CD14-positive monocyte (primary cell): ENCODE measurements at regions not wholly inside any gene's neighbourhood (a gene's known extent, or its start where the extent isn't known, plus 50 kb on each side); places are given as distances from the start of the nearest gene placed in this dataset.

Source experiments
- DNase-seq, 3 donors: peaks; one replicate each; pipeline ENCODE4 v3.0.0-alpha.2; 2011 to 2022
- H2AFZ ChIP-seq: 2 replicates; pipeline ENCODE4 v1.6.0; 2012; ENCODE audit warnings: mild to moderate bottlenecking, low read depth, low read length, inconsistent platforms; ENCODE audit not compliant: insufficient read depth, poor library complexity, severe bottlenecking
- H3K27ac ChIP-seq, 2 donors: 1 replicate in 1 of 2; 2 replicates in 1 of 2; pipeline ENCODE4 v1.5.1; 2012 to 2013; ENCODE audit warnings: low read length in 2 of 2, control low read depth in 1 of 2, inconsistent platforms in 1 of 2, low read depth in 1 of 2, mild to moderate bottlenecking in 1 of 2
- H3K27me3 ChIP-seq, 2 donors: one replicate each; pipeline versions ENCODE4 v1.6.0 to v1.6.1; 2011 to 2013; ENCODE audit warnings: low read length in 2 of 2; ENCODE audit not compliant: control insufficient read depth in 2 of 2, insufficient read depth in 2 of 2
- H3K36me3 ChIP-seq, 2 donors: replicated peaks in 1 of 2; 1 replicate in 1 of 2; 2 replicates in 1 of 2; pipeline versions ENCODE4 v1.5.1 to v1.6.1; 2012 to 2013; ENCODE audit warnings: low read length in 2 of 2, control low read depth in 1 of 2, inconsistent platforms in 1 of 2, mild to moderate bottlenecking in 1 of 2; ENCODE audit not compliant: insufficient read depth in 2 of 2, control insufficient read depth in 1 of 2
- H3K4me1 ChIP-seq, 2 donors: 1 replicate in 1 of 2; 2 replicates in 1 of 2; pipeline versions ENCODE4 v1.5.1 to v1.6.1; 2012 to 2013; ENCODE audit warnings: low read length in 2 of 2, control low read depth in 1 of 2, inconsistent platforms in 1 of 2, mild to moderate bottlenecking in 1 of 2, moderate library complexity in 1 of 2; ENCODE audit not compliant: insufficient read depth in 2 of 2, control insufficient read depth in 1 of 2
- H3K4me2 ChIP-seq: replicated peaks from 2 replicates; pipeline ENCODE3; 2012; ENCODE audit warnings: low read length, moderate library complexity, mild to moderate bottlenecking; ENCODE audit not compliant: poor library complexity, severe bottlenecking; ENCODE audit errors: extremely low read depth
- H3K4me3 ChIP-seq, 3 experiments: fragments of 200-600 bp in 1 of 3; sonication (generic) in 1 of 3; replicated peaks in 1 of 3; 1 replicate in 2 of 3; 2 replicates in 1 of 3; pipeline ENCODE4 v1.5.1; 2011 to 2013; ENCODE audit warnings: low read length in 3 of 3, mild to moderate bottlenecking in 3 of 3, control low read depth in 2 of 3, low read depth in 2 of 3, inconsistent platforms in 1 of 3, moderate library complexity in 1 of 3
- H3K79me2 ChIP-seq: 2 replicates; pipeline ENCODE4 v1.6.0; 2012; ENCODE audit warnings: mild to moderate bottlenecking, control low read depth, inconsistent platforms, low read length, moderate library complexity; ENCODE audit not compliant: insufficient read depth
- H3K9ac ChIP-seq: 2 replicates; pipeline ENCODE4 v1.6.0; 2017; ENCODE audit warnings: low read length, mild to moderate bottlenecking; ENCODE audit not compliant: insufficient read depth, poor library complexity, severe bottlenecking
- H3K9me3 ChIP-seq, 2 donors: replicated peaks in 1 of 2; 1 replicate in 1 of 2; 2 replicates in 1 of 2; pipeline versions ENCODE4 v1.5.1 to v1.6.1; 2012 to 2013; ENCODE audit warnings: low read length in 2 of 2, control low read depth in 1 of 2; ENCODE audit not compliant: control insufficient read depth in 1 of 2, insufficient read depth in 1 of 2
- H4K20me1 ChIP-seq: 2 replicates; pipeline ENCODE4 v1.6.0; 2012; ENCODE audit warnings: mild to moderate bottlenecking, low read length, control low read depth, moderate library complexity; ENCODE audit not compliant: insufficient read depth
- H3K27ac Mint-ChIP-seq, 7 donors: one replicate each; pipeline ENCODE4 v1.8.0; 2020; ENCODE audit warnings: mild to moderate bottlenecking in 7 of 7, mixed read lengths in 7 of 7, moderate library complexity in 6 of 7, inconsistent platforms in 2 of 7
- H3K27me3 Mint-ChIP-seq, 3 donors: one replicate each; pipeline ENCODE4 v1.8.0; 2021 to 2022; ENCODE audit warnings: low read depth in 3 of 3, mild to moderate bottlenecking in 3 of 3, mixed read lengths in 3 of 3, moderate library complexity in 3 of 3, inconsistent platforms in 1 of 3
- H3K36me3 Mint-ChIP-seq, 2 donors: one replicate each; pipeline ENCODE4 v1.8.0; 2020; ENCODE audit warnings: mixed read lengths in 2 of 2, inconsistent platforms in 1 of 2, mild to moderate bottlenecking in 1 of 2
- H3K4me1 Mint-ChIP-seq: one replicate; pipeline ENCODE4 v1.8.0; 2020; ENCODE audit warnings: mild to moderate bottlenecking, mixed read lengths
- H3K4me3 Mint-ChIP-seq, 2 donors: one replicate each; pipeline ENCODE4 v1.8.0; 2020; ENCODE audit warnings: mild to moderate bottlenecking in 2 of 2, mixed read lengths in 2 of 2, moderate library complexity in 1 of 2
- H3K9me3 Mint-ChIP-seq, 7 donors: one replicate each; pipeline ENCODE4 v1.8.0; 2020 to 2022; ENCODE audit warnings: mixed read lengths in 7 of 7, mild to moderate bottlenecking in 6 of 7, moderate library complexity in 6 of 7, inconsistent platforms in 2 of 7
- WGBS: methylation state at CpG from one replicate; pipeline ENCODE4 v1.1.5; 2013; ENCODE audit warnings: missing lambda C conversion rate; ENCODE audit not compliant: insufficient coverage; 5-methylcytosine and 5-hydroxymethylcytosine counted together
- intact Hi-C, 2 donors: fragments of 100-400 bp; cut with micrococcal nuclease; formaldehyde crosslinking; loops; one replicate each; pipeline versions ENCODE4 v1.15.0 to v1.15.1; 2023
- TF ChIP-seq, protein P1 (sequence below): fragments of 200-600 bp; IDR thresholded peaks from one replicate; pipeline ENCODE4 v1.8.0; 2022; ENCODE audit warnings: antibody characterized with exemption, mild to moderate bottlenecking

DNA sequence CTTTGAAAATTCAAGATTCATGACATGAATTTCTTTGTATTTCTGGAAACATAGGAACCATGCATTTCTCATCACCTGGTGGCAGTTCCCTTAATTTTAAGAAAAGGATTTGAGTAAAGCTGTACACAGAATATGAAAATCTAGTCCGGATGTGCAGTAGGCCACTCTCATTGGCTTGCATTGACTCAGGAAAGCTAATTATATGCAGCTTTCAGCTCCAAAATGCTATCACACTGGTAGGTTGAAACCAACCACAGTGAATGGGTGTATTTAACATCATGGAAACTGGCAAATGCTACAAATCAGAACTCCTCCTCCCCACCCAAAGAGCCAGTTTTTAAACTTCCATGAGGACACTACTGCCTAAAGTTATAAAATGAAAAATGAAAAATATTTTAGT is 161.6 kb upstream of the FBXL17 start:
- TF ChIP-seq, protein P1, sequence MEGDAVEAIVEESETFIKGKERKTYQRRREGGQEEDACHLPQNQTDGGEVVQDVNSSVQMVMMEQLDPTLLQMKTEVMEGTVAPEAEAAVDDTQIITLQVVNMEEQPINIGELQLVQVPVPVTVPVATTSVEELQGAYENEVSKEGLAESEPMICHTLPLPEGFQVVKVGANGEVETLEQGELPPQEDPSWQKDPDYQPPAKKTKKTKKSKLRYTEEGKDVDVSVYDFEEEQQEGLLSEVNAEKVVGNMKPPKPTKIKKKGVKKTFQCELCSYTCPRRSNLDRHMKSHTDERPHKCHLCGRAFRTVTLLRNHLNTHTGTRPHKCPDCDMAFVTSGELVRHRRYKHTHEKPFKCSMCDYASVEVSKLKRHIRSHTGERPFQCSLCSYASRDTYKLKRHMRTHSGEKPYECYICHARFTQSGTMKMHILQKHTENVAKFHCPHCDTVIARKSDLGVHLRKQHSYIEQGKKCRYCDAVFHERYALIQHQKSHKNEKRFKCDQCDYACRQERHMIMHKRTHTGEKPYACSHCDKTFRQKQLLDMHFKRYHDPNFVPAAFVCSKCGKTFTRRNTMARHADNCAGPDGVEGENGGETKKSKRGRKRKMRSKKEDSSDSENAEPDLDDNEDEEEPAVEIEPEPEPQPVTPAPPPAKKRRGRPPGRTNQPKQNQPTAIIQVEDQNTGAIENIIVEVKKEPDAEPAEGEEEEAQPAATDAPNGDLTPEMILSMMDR: no peak
- Histone ChIP-seq H3K4me3 (no peak overlapping the region), H3K4me1 (no peaks in the 10 kb centered on the region), H3K79me2 (no peaks in the 10 kb centered on the region), H2AFZ (no peak overlapping the region), H3K9me3 (no peaks in the 10 kb centered on the region), H3K9ac (no peak overlapping the region), H3K27me3 (no peaks in the 10 kb centered on the region), H3K27ac (no peak overlapping the region), H3K4me2 (no peak overlapping the region), H3K36me3 (no peaks in the 10 kb centered on the region), H4K20me1 (no peaks in the 10 kb centered on the region)
- WGBS: no CpG with 5 or more reads among the region's 1 CpG
- intact Hi-C loops: no loop called here
- H3K27ac Mint-ChIP-seq: no peak overlapping the region
- H3K4me3 Mint-ChIP-seq: no peak overlapping the region
- no peaks in the 10 kb centered on the region for H3K4me1 Mint-ChIP-seq
- peaks cover 0 to 3% (median 2%) of the 10 kb centered on the region in 3 donors for H3K27me3 Mint-ChIP-seq
- H3K9me3 Mint-ChIP-seq: peaks cover 0 to 7% (median 2%) of the 10 kb centered on the region in 7 donors
- no peak for DNase-seq
- H3K36me3 Mint-ChIP-seq: no peaks in the 10 kb centered on the region

DNA sequence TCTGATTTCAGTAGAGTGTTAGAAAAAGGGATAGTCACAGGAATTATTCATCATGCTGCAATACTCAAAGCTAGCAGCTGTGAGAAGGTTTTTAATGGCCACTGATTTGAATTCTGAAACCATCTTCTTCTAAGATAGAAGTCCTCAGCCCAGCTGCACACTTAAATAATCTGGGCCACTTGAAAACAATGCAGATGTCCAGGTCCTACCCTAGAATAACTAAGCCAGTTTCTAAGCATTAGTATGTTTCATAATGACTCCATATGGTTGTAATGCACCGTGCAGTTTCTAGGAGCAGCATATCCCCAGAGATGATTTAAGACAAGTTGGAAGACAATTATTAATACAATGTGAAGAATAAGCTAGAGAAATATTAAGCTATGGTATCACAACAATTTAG is 159.9 kb upstream of the FBXL17 start:
- Mint-ChIP-seq H3K27ac (no peak overlapping the region), H3K36me3 (no peaks in the 10 kb centered on the region), H3K9me3 (peaks cover 0 to 7% (median 2%) of the 10 kb centered on the region in 7 donors), H3K27me3 (peaks cover 0 to 3% (median 2%) of the 10 kb centered on the region in 3 donors), H3K4me1 (no peaks in the 10 kb centered on the region), H3K4me3 (no peak overlapping the region)
- Histone ChIP-seq H3K9me3 (no peaks in the 10 kb centered on the region), H2AFZ (no peak overlapping the region), H3K4me2 (no peak overlapping the region), H4K20me1 (no peaks in the 10 kb centered on the region), H3K4me3 (no peak overlapping the region), H3K9ac (no peak overlapping the region), H3K79me2 (no peaks in the 10 kb centered on the region), H3K27ac (no peak overlapping the region), H3K4me1 (no peaks in the 10 kb centered on the region), H3K36me3 (no peaks in the 10 kb centered on the region), H3K27me3 (no peaks in the 10 kb centered on the region)
- no CpG with 5 or more reads among the region's 1 CpG for WGBS
- TF ChIP-seq, protein P1: no peak
- DNase-seq: no peak
- intact Hi-C loops: no loop called here
